IMR-90 (cell line): ENCODE measurements at regions not wholly inside any gene's neighbourhood (a gene's known extent, or its start where the extent isn't known, plus 50 kb on each side); places are given as distances from the start of the nearest gene placed in this dataset.

ENCODE experiments used
- BHLHE40 ChIP-seq: fragments of 150-350 bp; IDR thresholded peaks from 2 replicates; pipeline ENCODE4 v1.6.1; 2016; ENCODE audit warnings: mild to moderate bottlenecking, low read depth, low read length
- CEBPB ChIP-seq: IDR thresholded peaks from 2 replicates; pipeline ENCODE4 v1.6.1; 2012; ENCODE audit warnings: low read depth, low read length, improper control_type of control experiment
- CHD1 ChIP-seq: IDR thresholded peaks from 2 replicates; pipeline ENCODE4 v1.6.1; 2012; ENCODE audit warnings: low read depth, low read length, improper control_type of control experiment
- CTCF ChIP-seq: conservative IDR thresholded peaks from 2 replicates; pipeline ENCODE4 v1.5.1; 2012; ENCODE audit warnings: mild to moderate bottlenecking, low read depth, low read length, improper control_type of control experiment
- ELK1 ChIP-seq: fragments of 150-350 bp; IDR thresholded peaks from 2 replicates; pipeline ENCODE4 v1.6.1; 2016; ENCODE audit warnings: low read depth, mild to moderate bottlenecking, low read length, moderate library complexity, borderline replicate concordance
- MXI1 ChIP-seq: IDR thresholded peaks from 2 replicates; pipeline ENCODE4 v1.6.1; 2012; ENCODE audit warnings: low read depth, mild to moderate bottlenecking, low read length, moderate library complexity, borderline replicate concordance
- POLR2A ChIP-seq: IDR thresholded peaks from 2 replicates; pipeline ENCODE4 v1.6.1; 2012; ENCODE audit warnings: mild to moderate bottlenecking, low read depth, low read length
- RAD21 ChIP-seq: IDR thresholded peaks from 2 replicates; pipeline ENCODE4 v1.6.1; 2012; ENCODE audit warnings: low read length, improper control_type of control experiment
- RFX5 ChIP-seq: IDR thresholded peaks from 2 replicates; pipeline ENCODE4 v1.8.0; 2012; ENCODE audit warnings: low read depth, mild to moderate bottlenecking, low read length, moderate library complexity
- SMC3 ChIP-seq: fragments of 150-350 bp; IDR thresholded peaks from 2 replicates; pipeline ENCODE4 v1.6.1; 2016; ENCODE audit warnings: low read depth, mild to moderate bottlenecking, antibody characterized with exemption, low read length, moderate library complexity

- TF ChIP-seq POLR2A (no peak), BHLHE40 (no peak), CEBPB (no peak), CTCF (no peak), RFX5 (no peak), RAD21 (no peak), ELK1 (no peak), SMC3 (no peak), MXI1 (no peak), CHD1 (no peak)
These were observed 216.1 kb upstream of the SETBP1 start for GRCh38 chr18:44464398-44465180.
